HepG2 (cell line): ENCODE measurements at regions not wholly inside any gene's neighbourhood (a gene's known extent, or its start where the extent isn't known, plus 50 kb on each side); places are given as distances from the start of the nearest gene placed in this dataset.

Source experiments
- HNF1A ChIP-seq, 2 experiments: sonication (generic) in 1 of 2; formaldehyde crosslinking in 1 of 2; IDR thresholded peaks; 2 replicates each; pipeline versions ENCODE4 v1.4.0 to v1.6.1; 2016 to 2020; ENCODE audit warnings: borderline replicate concordance in 1 of 2, low read depth in 1 of 2, mild to moderate bottlenecking in 1 of 2, missing genetic modification reagents in 1 of 2
- POLR2A ChIP-seq, 2 experiments: IDR thresholded peaks; 2 replicates each; pipeline ENCODE4 v1.6.1; 2011; ENCODE audit warnings: low read depth in 2 of 2, low read length in 2 of 2, mild to moderate bottlenecking in 1 of 2, moderate library complexity in 1 of 2; ENCODE audit not compliant: insufficient read depth in 1 of 2
- POLR2AphosphoS5 ChIP-seq: IDR thresholded peaks from 2 replicates; pipeline ENCODE4 v1.6.1; 2012; ENCODE audit warnings: low read depth, low read length
- PREB ChIP-seq: sonication (generic); formaldehyde crosslinking; IDR thresholded peaks from 2 replicates; pipeline ENCODE4 v1.4.0; 2020; ENCODE audit warnings: missing genetic modification reagents
- RFX5 ChIP-seq: IDR thresholded peaks from 2 replicates; pipeline ENCODE4 v1.6.1; 2011; ENCODE audit warnings: low read depth, low read length, improper control_type of control experiment
- SALL1 ChIP-seq: sonication (generic); formaldehyde crosslinking; IDR thresholded peaks from 2 replicates; pipeline ENCODE4 v1.8.0; 2022; ENCODE audit warnings: mild to moderate bottlenecking, missing genetic modification reagents
- TARDBP ChIP-seq: sonication (generic); formaldehyde crosslinking; IDR thresholded peaks from 2 replicates; pipeline ENCODE4 v1.8.0; 2022; ENCODE audit warnings: mild to moderate bottlenecking, missing genetic modification reagents
- ZBTB21 ChIP-seq: sonication (generic); formaldehyde crosslinking; IDR thresholded peaks from 2 replicates; pipeline ENCODE4 v1.4.0; 2020; ENCODE audit warnings: missing genetic modification reagents
- ZNF264 ChIP-seq: sonication (generic); formaldehyde crosslinking; IDR thresholded peaks from 2 replicates; pipeline ENCODE4 v1.4.0; 2020; ENCODE audit warnings: missing genetic modification reagents
- TF ChIP-seq, protein P1 (sequence below): sonication (generic); formaldehyde crosslinking; IDR thresholded peaks from 2 replicates; pipeline ENCODE4 v1.5.0; 2020; ENCODE audit warnings: mild to moderate bottlenecking, missing genetic modification reagents, moderate library complexity

DNA sequence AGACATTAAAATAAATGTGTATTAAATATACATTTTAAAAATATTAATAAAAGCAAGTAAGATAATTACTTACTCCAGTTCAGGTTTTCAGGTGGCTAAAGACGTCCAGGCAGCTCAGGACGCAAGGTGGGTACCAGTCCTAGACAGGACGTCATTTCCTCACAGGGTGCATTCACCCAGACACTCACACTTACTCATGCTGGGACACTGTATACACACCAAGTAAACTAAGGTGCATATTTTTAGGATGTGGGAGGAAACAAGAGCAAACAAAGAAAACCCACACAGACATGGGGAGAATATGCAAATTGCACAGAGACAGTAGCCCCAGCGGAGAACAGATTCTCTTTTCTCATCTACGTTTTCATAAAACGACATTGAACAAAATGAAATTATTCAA, 457.9 kb downstream of the BRINP3 start:
- TF ChIP-seq TARDBP (no peak), RFX5 (no peak), POLR2AphosphoS5 (no peak), ZBTB21 (CRISPR knock-in tag) (no peak), HNF1A (IDR thresholded peaks at IDR 0.05; ENCODE audit: low read depth) (no peak), HNF1A (CRISPR knock-in tag; IDR thresholded peaks at IDR 0.05; ENCODE audit: borderline replicate concordance) (no peak), PREB (CRISPR knock-in tag) (no peak), POLR2A (IDR thresholded peaks at IDR 0.05; ENCODE audit: insufficient read depth in 1 of 2, low read depth in 2 of 2, low read length in 2 of 2) (no peak), SALL1 (CRISPR knock-in tag) (no peak), ZNF264 (CRISPR knock-in tag) (no peak)
- TF ChIP-seq, protein P1, sequence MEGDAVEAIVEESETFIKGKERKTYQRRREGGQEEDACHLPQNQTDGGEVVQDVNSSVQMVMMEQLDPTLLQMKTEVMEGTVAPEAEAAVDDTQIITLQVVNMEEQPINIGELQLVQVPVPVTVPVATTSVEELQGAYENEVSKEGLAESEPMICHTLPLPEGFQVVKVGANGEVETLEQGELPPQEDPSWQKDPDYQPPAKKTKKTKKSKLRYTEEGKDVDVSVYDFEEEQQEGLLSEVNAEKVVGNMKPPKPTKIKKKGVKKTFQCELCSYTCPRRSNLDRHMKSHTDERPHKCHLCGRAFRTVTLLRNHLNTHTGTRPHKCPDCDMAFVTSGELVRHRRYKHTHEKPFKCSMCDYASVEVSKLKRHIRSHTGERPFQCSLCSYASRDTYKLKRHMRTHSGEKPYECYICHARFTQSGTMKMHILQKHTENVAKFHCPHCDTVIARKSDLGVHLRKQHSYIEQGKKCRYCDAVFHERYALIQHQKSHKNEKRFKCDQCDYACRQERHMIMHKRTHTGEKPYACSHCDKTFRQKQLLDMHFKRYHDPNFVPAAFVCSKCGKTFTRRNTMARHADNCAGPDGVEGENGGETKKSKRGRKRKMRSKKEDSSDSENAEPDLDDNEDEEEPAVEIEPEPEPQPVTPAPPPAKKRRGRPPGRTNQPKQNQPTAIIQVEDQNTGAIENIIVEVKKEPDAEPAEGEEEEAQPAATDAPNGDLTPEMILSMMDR: no peak
